Adrenal gland (tissue), 9 donors: ENCODE measurements at regions not wholly inside any gene's neighbourhood (a gene's known extent, or its start where the extent isn't known, plus 50 kb on each side); places are given as distances from the start of the nearest gene placed in this dataset.

ENCODE experiments used
- DNase-seq, 7 donors: peaks; one replicate each; pipeline ENCODE4 v3.0.0-alpha.2; 2019 to 2020
- H3K27ac ChIP-seq, 5 donors: fragments of 200-600 bp; sonication (generic) in 4 of 5; 1 replicate in 3 of 5; 2 replicates in 2 of 5; pipeline versions ENCODE4 v1.5.1 to v1.8.0; 2016 to 2020; ENCODE audit warnings: mild to moderate bottlenecking in 1 of 5
- H3K27me3 ChIP-seq: fragments of 200-600 bp; 2 replicates; pipeline ENCODE4 v1.8.0; 2021
- H3K36me3 ChIP-seq, 2 donors: fragments of 200-600 bp; replicated peaks in 1 of 2; 1 replicate in 1 of 2; 2 replicates in 1 of 2; pipeline versions ENCODE4 v1.5.1 to v1.8.0; 2018 to 2022
- H3K4me1 ChIP-seq, 2 donors: fragments of 200-600 bp; replicated peaks in 1 of 2; 1 replicate in 1 of 2; 2 replicates in 1 of 2; pipeline versions ENCODE4 v1.5.1 to v1.8.0; 2018 to 2021
- H3K4me3 ChIP-seq, 4 donors: fragments of 200-600 bp; sonication (generic) in 3 of 4; one replicate each; pipeline ENCODE4 v1.5.1; 2016 to 2018
- H3K9me3 ChIP-seq, 3 donors: fragments of 200-600 bp; sonication (generic) in 1 of 3; replicated peaks in 1 of 3; 1 replicate in 2 of 3; 2 replicates in 1 of 3; pipeline versions ENCODE4 v1.5.1 to v1.8.0; 2016 to 2021
- CTCF ChIP-seq, 6 experiments: fragments of 450-650 bp in 4 of 6; fragments of 200-600 bp in 2 of 6; sonication (generic) in 1 of 6; IDR thresholded peaks; 1 replicate in 5 of 6; 2 replicates in 1 of 6; pipeline versions ENCODE4 v1.5.1 to v1.8.0; 2016 to 2021; ENCODE audit warnings: antibody characterized with exemption in 6 of 6, mild to moderate bottlenecking in 2 of 6, moderate library complexity in 1 of 6
- POLR2A ChIP-seq, 2 donors: fragments of 450-650 bp; IDR thresholded peaks; one replicate each; pipeline ENCODE4 v1.6.1; 2017; ENCODE audit warnings: antibody characterized with exemption in 2 of 2, mild to moderate bottlenecking in 2 of 2, moderate library complexity in 1 of 2
- WGBS, 4 donors: extraction: QIAGEN DNeasy Blood & Tissue Kit in 2 of 4; methylation state at CpG; one replicate each; pipeline versions ENCODE4 v1.1.5 to v1.1.7; 2013 to 2017; 5-methylcytosine and 5-hydroxymethylcytosine counted together
- intact Hi-C, 2 donors: fragments of 100-400 bp; cut with DNase I; formaldehyde crosslinking; loops; one replicate each; pipeline versions ENCODE4 v1.14.1 to v1.15.0; 2022 to 2023
- donor health status: healthy with polysubstance abuse.
- donor health status: Bipolar disorder and iron deficiency.
- donor health status: DM: yes; HTN: yes; CAD: no.
- donor health status: DM: no; HTN: no; CAD: no.
- donor health status: DM: no; HTN: no; CAD: no.

GRCh38 chr9:85249313-85249621 is 492.5 kb downstream of the AGTPBP1 start:
- intact Hi-C loops: no loop called here
- Histone ChIP-seq H3K27ac (no peak overlapping the region), H3K4me1 (no peaks in the 10 kb centered on the region), H3K27me3 (no peaks in the 10 kb centered on the region), H3K36me3 (no peaks in the 10 kb centered on the region), H3K9me3 (no peaks in the 10 kb centered on the region), H3K4me3 (no peak overlapping the region)
- TF ChIP-seq CTCF (IDR thresholded peaks at IDR 0.05) (no peak), POLR2A (IDR thresholded peaks at IDR 0.05) (no peak)
- WGBS, 4 donors: 76 to 92% (median 80%) methylated on average over 2 to 5 of the region's 5 CpGs
- DNase-seq: no peak

GRCh38 chr9:85248514-85249312 is 493.0 kb downstream of the AGTPBP1 start:
- no peak for DNase-seq

GRCh38 chr9:85246541-85246940 is 495.2 kb downstream of the AGTPBP1 start:
- no peaks in the 10 kb centered on the region for H3K36me3 ChIP-seq
- DNase-seq: no peak
- no peak overlapping the region for H3K27ac ChIP-seq
- 72 to 84% (median 80%) methylated on average over 7 of the region's 7 CpGs for WGBS, 4 donors
- H3K9me3 ChIP-seq: no peaks in the 10 kb centered on the region
- intact Hi-C loops: no loop called here
- TF ChIP-seq CTCF (IDR thresholded peaks at IDR 0.05) (no peak), POLR2A (IDR thresholded peaks at IDR 0.05) (no peak)
- no peaks in the 10 kb centered on the region for H3K27me3 ChIP-seq
- no peaks in the 10 kb centered on the region for H3K4me1 ChIP-seq
- no peak overlapping the region for H3K4me3 ChIP-seq

More at GRCh38 chr9:85248514-85249312, 493.0 kb downstream of the AGTPBP1 start:
- Histone ChIP-seq H3K4me1 (no peaks in the 10 kb centered on the region), H3K4me3 (no peak overlapping the region), H3K27me3 (no peaks in the 10 kb centered on the region), H3K36me3 (no peaks in the 10 kb centered on the region), H3K9me3 (no peaks in the 10 kb centered on the region), H3K27ac (no peak overlapping the region)
- 93 to 100% (median 93%) methylated on average over 1 to 2 of the region's 2 CpGs; no CpG with 5 or more reads in 1 of the 4 donors for WGBS, 4 donors
- intact Hi-C loops: no loop called here
- TF ChIP-seq CTCF (IDR thresholded peaks at IDR 0.05): no peak
- no peak for TF ChIP-seq POLR2A (IDR thresholded peaks at IDR 0.05)

GRCh38 chr9:85244856-85245255 is 496.9 kb downstream of the AGTPBP1 start:
- H3K4me3 ChIP-seq: no peak overlapping the region
- no peaks in the 10 kb centered on the region for H3K9me3 ChIP-seq
- H3K27me3 ChIP-seq: no peaks in the 10 kb centered on the region
- no peaks in the 10 kb centered on the region for H3K4me1 ChIP-seq
- intact Hi-C loops: no loop called here
- no peak overlapping the region for H3K27ac ChIP-seq
- 74 to 80% (median 78%) methylated on average over 5 of the region's 5 CpGs for WGBS, 4 donors
- H3K36me3 ChIP-seq: no peaks in the 10 kb centered on the region
- TF ChIP-seq CTCF (IDR thresholded peaks at IDR 0.05) (no peak), POLR2A (IDR thresholded peaks at IDR 0.05) (no peak)
- DNase-seq: no peak
